Stimulated activated CD8-positive, alpha-beta memory T cell treated with anti-CD3 and anti-CD28 coated beads, Interleukin-12 subunit alpha, Interleukin-12 subunit beta, amount 100 ng/mL, for 1 hour (primary cell): ENCODE measurements at regions not wholly inside any gene's neighbourhood (a gene's known extent, or its start where the extent isn't known, plus 50 kb on each side); places are given as distances from the start of the nearest gene placed in this dataset.
"Not testable (repeated sequence)": the region's sequence is repeated elsewhere in the genome, so short reads cannot be mapped to it uniquely, and the experiment has no call there.

Source experiments
- DNase-seq: peaks from one replicate; pipeline ENCODE4 v3.0.0-alpha.2; 2020; ENCODE audit warnings: low read depth

GRCh38 chr14:48723841-48724495 is 862.2 kb downstream of the RPS29 start:
- DNase-seq: no peak

- no peak for DNase-seq
Observed at GRCh38 chr14:48714366-48714765, 871.8 kb downstream of the RPS29 start.

- DNase-seq: no peak
Observed at GRCh38 chr14:48710133-48710532, 876.0 kb downstream of the RPS29 start.

GRCh38 chr14:48709277-48709785 is 876.8 kb downstream of the RPS29 start:
- DNase-seq: no peak

- no peak for DNase-seq
Observed at GRCh38 chr14:48704639-48705038, 881.5 kb downstream of the RPS29 start.

GRCh38 chr14:48703728-48704467 is 882.3 kb downstream of the RPS29 start:
- DNase-seq: no peak

GRCh38 chr14:48697362-48697761 is 888.8 kb downstream of the RPS29 start:
- not testable (repeated sequence) for DNase-seq

GRCh38 chr14:48693793-48694192 is 892.4 kb downstream of the RPS29 start:
- DNase-seq: no peak

- DNase-seq: no peak
Observed at GRCh38 chr14:48690349-48690748, 895.8 kb downstream of the RPS29 start.

- DNase-seq: no peak
Observed at GRCh38 chr14:48686650-48687049, 899.5 kb downstream of the RPS29 start.

GRCh38 chr14:48672506-48672905 is 913.7 kb downstream of the RPS29 start:
- no peak for DNase-seq

- DNase-seq: no peak
Observed at GRCh38 chr14:48670939-48671338, 915.2 kb downstream of the RPS29 start.

GRCh38 chr14:48665077-48665784 is 920.9 kb downstream of the RPS29 start:
- DNase-seq: no peak

GRCh38 chr14:48643241-48643640 is 942.9 kb downstream of the RPS29 start:
- no peak for DNase-seq

- no peak for DNase-seq
Observed at GRCh38 chr14:48628870-48629269, 953.5 kb upstream of the MDGA2 start.

- DNase-seq: no peak
Observed at GRCh38 chr14:48622980-48623379, 947.6 kb upstream of the MDGA2 start.

- DNase-seq: no peak
Observed at GRCh38 chr14:48618057-48618456, 942.7 kb upstream of the MDGA2 start.

GRCh38 chr14:48616931-48617330 is 941.5 kb upstream of the MDGA2 start:
- no peak for DNase-seq

GRCh38 chr14:48615618-48616017 is 940.2 kb upstream of the MDGA2 start:
- no peak for DNase-seq

GRCh38 chr14:48614003-48614402 is 938.6 kb upstream of the MDGA2 start:
- DNase-seq: no peak

GRCh38 chr14:48606960-48607359 is 931.6 kb upstream of the MDGA2 start:
- DNase-seq: not testable (repeated sequence)

GRCh38 chr14:48598458-48598857 is 923.1 kb upstream of the MDGA2 start:
- DNase-seq: no peak

GRCh38 chr14:48586099-48586498 is 910.7 kb upstream of the MDGA2 start:
- no peak for DNase-seq
